Kidney (tissue), 13 donors: ENCODE measurements at regions not wholly inside any gene's neighbourhood (a gene's known extent, or its start where the extent isn't known, plus 50 kb on each side); places are given as distances from the start of the nearest gene placed in this dataset.

ENCODE experiments used
- DNase-seq, 5 donors: peaks; one replicate each; pipeline ENCODE4 v3.0.0-alpha.2; 2013 to 2020
- FAIRE-seq: peaks from 2 replicates; lab custom pipeline; 2012; peaks lifted over from hg19 to GRCh38; lab: Jason Lieb, UNC
- H3K27ac ChIP-seq, 2 donors: one replicate each; pipeline ENCODE4 v1.7.0; 2013; ENCODE audit warnings: low read depth in 2 of 2, low read length in 2 of 2, inconsistent platforms in 1 of 2
- H3K27me3 ChIP-seq: one replicate; pipeline ENCODE4 v1.7.1; 2013; ENCODE audit warnings: low read length, inconsistent platforms; ENCODE audit not compliant: control insufficient read depth, insufficient read depth
- H3K36me3 ChIP-seq, 3 donors: one replicate each; pipeline versions ENCODE4 v1.7.0 to v1.7.1; 2013; ENCODE audit warnings: low read length in 3 of 3, control low read depth in 1 of 3, inconsistent platforms in 1 of 3; ENCODE audit not compliant: insufficient read depth in 3 of 3, control insufficient read depth in 2 of 3
- H3K4me1 ChIP-seq, 3 donors: one replicate each; pipeline versions ENCODE4 v1.7.0 to v1.7.1; 2013; ENCODE audit warnings: low read length in 3 of 3, inconsistent platforms in 1 of 3, low read depth in 1 of 3; ENCODE audit not compliant: control insufficient read depth in 2 of 3, insufficient read depth in 2 of 3
- H3K4me3 ChIP-seq, 3 donors: one replicate each; pipeline versions ENCODE4 v1.7.0 to v1.8.1; 2013; ENCODE audit warnings: low read length in 3 of 3, control low read depth in 1 of 3, inconsistent platforms in 1 of 3
- H3K9ac ChIP-seq, 3 donors: one replicate each; pipeline versions ENCODE4 v1.7.0 to v1.7.1; 2013; ENCODE audit warnings: low read length in 3 of 3, control low read depth in 1 of 3, inconsistent platforms in 1 of 3
- H3K9me3 ChIP-seq, 3 donors: one replicate each; pipeline versions ENCODE4 v1.7.0 to v1.7.1; 2013; ENCODE audit warnings: low read length in 3 of 3, control low read depth in 1 of 3, inconsistent platforms in 1 of 3; ENCODE audit not compliant: control insufficient read depth in 2 of 3, insufficient read depth in 1 of 3
- CTCF ChIP-seq: IDR thresholded peaks from 3 replicates; pipeline ENCODE4 v1.5.1; 2012; ENCODE audit warnings: mild to moderate bottlenecking, moderate library complexity, borderline replicate concordance; ENCODE audit not compliant: insufficient read depth; ENCODE audit errors: extremely low read depth
- intact Hi-C: fragments of 100-400 bp; cut with DNase I; formaldehyde crosslinking; loops from one replicate; pipeline ENCODE4 v1.11.1; 2022
- donor health status: control.
- donor health status: control.
- donor health status: control.
- donor health status: control.
- donor health status: control.
- donor health status: DM: yes; HTN: yes; CAD: no.
- donor health status: Normal renal cell carcinoma (clear cell type).

DNA sequence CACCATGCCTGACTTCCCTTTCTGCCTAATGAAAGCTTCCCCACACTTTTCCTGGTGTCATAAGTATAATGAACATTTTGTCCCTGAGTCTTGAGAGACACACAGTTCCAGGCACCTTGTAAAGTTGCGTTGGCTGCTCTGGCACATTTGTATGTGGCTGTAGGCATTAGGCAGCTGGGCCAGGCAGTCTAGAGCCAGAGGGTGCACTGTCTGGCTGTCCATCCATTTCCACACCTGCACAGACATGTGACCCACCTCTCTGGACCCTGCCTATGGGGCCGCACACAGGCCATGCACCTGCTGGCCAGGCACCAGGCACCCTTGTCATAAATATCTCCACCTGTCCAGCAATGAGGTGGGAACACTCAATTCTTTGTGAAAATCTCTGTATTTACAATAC is 54.7 kb upstream of the ANTXRL start:
- no peak for TF ChIP-seq CTCF
- FAIRE-seq (no peak), DNase-seq (no peak)
- intact Hi-C loops, result no loop called here
- Histone ChIP-seq H3K36me3 (no peaks in the 10 kb centered on the region), H3K27me3 (no peaks in the 10 kb centered on the region), H3K4me3 (no peak overlapping the region), H3K9me3 (no peaks in the 10 kb centered on the region), H3K4me1 (peaks cover 0 to 2% (median 0%) of the 10 kb centered on the region in 3 donors), H3K27ac (no peak overlapping the region), H3K9ac (no peak overlapping the region)

DNA sequence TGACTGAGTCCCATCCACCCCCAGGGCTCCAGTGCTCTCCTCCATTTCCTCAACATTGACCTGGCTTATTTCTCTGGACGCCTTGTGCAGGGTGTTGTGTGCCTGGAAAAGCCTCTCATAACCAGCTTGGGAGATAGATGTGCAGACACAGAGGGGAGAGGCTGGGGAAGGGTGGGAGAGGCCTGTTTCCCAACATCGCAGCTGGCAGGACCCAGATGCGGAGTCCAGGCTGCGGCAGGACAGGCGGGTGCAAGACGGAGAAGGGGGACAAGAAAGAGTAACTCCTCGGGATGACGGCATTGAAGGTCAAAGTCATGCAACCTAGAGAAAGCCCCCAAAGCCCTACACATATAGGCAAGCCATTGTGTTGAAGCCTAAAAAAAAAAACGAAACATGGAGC is 54.1 kb upstream of the ANTXRL start:
- H3K9ac ChIP-seq, result no peak overlapping the region
- H3K4me1 ChIP-seq, result peaks cover 0 to 2% (median 0%) of the 10 kb centered on the region in 3 donors
- H3K4me3 ChIP-seq, result no peak overlapping the region
- intact Hi-C loops, result no loop called here
- no peaks in the 10 kb centered on the region for H3K27me3 ChIP-seq
- no peaks in the 10 kb centered on the region for H3K36me3 ChIP-seq
- DNase-seq, result no peak
- no peak overlapping the region for H3K27ac ChIP-seq
- no peak for TF ChIP-seq CTCF
- no peak for FAIRE-seq
- no peaks in the 10 kb centered on the region for H3K9me3 ChIP-seq

DNA sequence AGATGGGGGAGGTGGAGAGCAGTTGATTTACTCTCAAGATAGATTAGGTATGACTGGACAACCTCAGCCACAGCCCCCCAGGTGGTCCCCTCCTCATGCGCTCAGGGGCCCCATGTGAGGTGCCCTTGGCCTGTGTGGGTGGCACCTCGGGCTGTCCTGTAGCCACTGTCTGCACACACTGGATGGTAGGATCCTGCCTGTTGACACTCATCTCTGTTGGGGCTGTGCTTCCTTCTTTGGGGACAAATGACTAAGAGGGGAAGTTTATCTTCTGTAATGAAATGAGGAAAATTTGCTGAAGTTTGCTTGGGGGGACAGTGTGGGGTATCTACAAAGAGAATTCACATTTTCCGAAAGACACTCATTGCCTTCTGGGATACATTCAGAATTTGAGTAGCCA is 53.6 kb upstream of the ANTXRL start:
- peaks cover 0 to 2% (median 0%) of the 10 kb centered on the region in 3 donors for H3K4me1 ChIP-seq
- H3K27ac ChIP-seq, result no peak overlapping the region
- H3K36me3 ChIP-seq, result no peaks in the 10 kb centered on the region
- no peak overlapping the region for H3K9ac ChIP-seq
- FAIRE-seq, result no peak
- intact Hi-C loops, result no loop called here
- H3K27me3 ChIP-seq, result no peaks in the 10 kb centered on the region
- no peak for TF ChIP-seq CTCF
- DNase-seq, result no peak
- no peak overlapping the region for H3K4me3 ChIP-seq
- H3K9me3 ChIP-seq, result no peaks in the 10 kb centered on the region

DNA sequence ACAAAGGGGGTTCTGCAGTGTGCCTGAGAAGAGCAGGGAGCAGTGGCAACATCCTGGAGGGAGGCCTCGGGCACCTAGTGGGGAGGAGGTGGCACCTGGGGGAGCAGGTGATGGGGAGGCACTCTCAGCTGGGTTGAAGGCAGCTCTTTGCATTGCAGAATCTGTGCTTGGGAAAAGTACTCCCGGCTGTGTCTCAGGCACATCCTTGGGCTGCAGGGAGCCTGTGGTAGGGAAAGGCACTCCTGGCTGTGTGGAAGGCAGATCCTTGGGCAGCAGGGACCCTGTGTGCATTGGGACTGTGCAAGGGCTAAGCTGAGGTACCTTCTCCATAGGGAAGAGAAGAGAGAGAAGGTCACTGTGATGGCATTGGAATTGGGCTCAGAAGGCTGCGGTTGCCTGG is 52.8 kb upstream of the ANTXRL start:
- no peak for TF ChIP-seq CTCF
- H3K4me3 ChIP-seq, result no peak overlapping the region
- no peak overlapping the region for H3K27ac ChIP-seq
- no peaks in the 10 kb centered on the region for H3K4me1 ChIP-seq
- intact Hi-C loops, result no loop called here
- DNase-seq, result peak in 1 of 5 donors; percentile 7
- H3K9me3 ChIP-seq, result no peaks in the 10 kb centered on the region
- no peaks in the 10 kb centered on the region for H3K27me3 ChIP-seq
- no peak for FAIRE-seq
- H3K9ac ChIP-seq, result no peak overlapping the region
- H3K36me3 ChIP-seq, result no peaks in the 10 kb centered on the region
